ENCODE measurements at regions not wholly inside any gene's neighbourhood (a gene's known extent, or its start where the extent isn't known, plus 50 kb on each side); places are given as distances from the start of the nearest gene placed in this dataset.
"Not testable (repeated sequence)": the region's sequence is repeated elsewhere in the genome, so short reads cannot be mapped to it uniquely, and the experiment has no call there.

DNA sequence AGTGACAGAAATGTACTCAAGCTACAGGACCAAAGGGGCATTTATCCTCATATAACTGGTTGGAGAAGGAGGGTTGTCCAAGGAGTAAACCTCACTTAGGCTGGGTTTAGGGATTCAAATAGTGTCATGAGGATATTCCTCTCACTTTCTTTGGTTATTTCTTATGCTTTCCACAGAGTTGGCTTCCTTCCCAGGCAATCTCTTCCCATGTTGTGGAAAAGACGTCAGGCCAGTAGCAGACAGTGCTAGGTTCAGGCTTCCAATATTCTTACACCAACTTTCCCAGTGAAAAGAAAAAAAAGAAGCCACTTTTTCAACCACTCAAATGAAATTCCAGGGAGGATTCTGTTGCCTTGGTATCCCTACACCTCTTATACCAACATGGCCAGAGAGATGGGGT is 653.0 kb downstream of the C4orf33 start:
- DNase-seq, result no peak

DNA sequence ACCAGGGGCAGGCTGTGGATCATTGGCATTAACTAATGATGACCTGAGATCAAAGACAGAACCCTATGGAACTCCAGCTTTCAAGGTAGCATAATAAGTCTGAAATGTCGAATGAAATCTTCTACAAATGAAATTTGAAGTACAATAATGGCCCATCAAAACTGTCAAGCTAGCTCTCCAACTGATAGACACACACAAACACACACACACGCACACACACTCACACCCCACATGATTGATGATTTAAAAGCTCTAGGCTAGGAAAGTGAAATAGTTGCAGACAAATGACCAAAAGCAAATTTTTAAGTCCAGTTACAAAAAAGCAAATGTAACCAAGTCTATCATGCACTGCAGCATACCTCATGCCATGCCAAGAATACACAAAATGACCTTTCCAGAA is 655.7 kb downstream of the C4orf33 start:
- no peak for DNase-seq

DNA sequence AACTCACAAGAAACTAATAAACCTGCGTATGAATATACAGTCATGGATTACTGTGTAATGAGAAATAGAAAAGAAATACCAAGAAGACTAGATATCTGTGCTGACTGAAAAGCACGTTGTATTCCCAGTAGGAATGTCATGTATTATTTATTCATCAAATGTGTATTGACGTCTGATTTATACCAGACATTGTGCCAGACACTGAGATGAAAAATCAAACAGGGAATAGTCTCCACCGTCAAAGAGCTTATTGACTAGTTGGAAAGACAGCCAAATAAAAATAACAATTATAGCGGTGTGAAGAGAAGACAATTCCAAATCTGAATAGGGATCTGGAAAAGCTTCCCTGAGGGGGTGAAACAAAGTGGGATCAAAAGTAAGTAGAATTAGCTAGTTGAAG is 687.6 kb downstream of the C4orf33 start:
- no peak for DNase-seq

DNA sequence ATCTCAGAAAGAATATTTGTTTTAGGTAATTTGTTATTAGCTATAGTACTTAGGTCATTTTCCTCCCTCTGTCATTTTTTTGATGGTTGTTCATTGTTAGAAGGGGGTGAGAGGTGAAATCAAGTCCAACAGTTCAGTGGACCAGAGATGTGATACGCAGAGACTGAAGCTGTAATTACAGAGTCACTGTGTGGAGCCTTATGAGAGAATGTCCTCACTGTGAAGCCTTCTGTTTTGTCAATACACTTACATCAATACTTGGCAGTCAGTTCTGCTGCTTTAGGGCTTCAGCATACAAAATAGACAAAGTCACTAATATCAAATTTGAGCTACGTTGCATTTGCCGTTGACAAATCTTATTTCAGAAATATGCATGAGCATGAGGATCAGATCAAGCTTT is 692.5 kb downstream of the C4orf33 start:
- DNase-seq, result no peak

DNA sequence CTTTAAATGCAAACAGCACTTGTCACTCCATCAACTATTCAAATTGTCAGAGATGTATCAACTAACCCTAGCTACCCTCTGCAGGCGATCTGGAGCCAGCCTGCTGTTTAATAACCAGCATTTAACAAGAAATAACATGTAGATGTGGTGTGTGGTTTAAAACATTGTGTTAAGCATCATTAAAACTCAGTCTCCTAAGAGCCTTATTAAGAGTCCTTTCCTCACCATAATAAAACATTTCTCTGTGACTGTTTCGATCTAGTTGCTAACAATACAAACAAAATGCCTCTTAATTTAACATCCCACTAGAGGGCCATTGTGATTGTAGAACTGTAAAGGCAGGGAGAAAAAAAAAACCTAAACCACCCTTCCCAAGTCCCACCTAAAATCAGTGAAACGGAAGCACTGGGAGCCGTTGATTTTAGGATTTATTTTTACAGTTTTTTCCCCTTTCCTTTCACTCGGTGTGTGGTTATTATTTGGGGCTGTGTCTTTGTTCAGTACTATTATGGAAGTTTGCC is 708.6 kb downstream of the C4orf33 start:
- no peak for DNase-seq

DNA sequence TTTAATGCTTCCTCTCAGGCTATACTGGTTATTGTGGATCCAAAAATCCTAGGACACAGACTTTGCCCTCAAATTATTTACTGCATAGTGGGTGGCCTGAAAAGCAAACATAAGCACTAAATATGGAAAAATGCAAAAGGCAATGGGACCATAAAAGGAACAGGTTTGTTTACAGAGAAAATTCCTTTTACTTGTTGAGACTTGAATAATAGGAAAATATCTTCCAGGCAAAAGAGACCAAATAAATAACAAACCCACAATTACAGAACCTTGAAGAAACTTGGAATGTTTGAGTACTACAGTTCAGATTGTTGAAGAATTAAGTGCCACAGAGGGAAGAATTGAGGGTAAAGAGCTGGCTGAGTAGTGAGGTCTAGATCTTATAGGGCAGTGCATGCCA is 711.0 kb downstream of the C4orf33 start:
- no peak for DNase-seq

DNA sequence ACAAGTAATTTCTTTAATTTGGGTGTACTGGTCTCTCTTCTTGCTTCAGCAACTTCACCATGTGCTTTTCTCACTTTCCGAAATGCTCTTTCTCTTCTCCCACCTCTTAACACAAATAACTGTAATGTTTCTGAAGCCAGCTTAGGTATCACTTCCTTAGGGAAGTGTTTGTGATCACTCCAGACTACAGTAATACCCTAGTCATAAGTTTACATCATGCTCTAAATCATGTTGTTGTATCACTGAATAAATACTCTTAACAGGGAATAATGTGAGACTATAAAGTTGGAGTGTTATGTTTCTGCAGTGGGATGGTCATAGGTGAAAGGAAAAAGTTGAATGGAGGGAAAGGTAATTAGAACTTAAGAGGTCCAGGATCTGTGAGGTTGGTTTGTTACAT is 712.3 kb downstream of the C4orf33 start:
- no peak for DNase-seq

DNA sequence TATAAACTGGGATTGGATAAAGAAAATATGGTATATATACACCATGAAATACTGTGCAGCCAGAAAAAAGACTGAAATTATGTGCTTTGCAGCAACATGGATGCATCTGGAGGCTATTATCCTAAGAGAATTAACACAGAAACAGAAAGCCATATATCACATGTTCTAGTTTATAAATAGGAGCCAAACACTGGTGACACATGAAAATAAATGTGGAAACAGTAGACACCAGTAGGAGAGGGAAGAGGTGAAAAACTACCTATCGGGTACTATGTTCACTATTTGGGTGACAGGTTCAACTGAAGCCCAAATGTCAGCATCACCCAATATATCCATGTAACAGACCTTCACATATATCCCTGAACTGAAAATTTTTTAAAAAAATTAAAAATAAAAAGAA is 725.1 kb downstream of the C4orf33 start:
- no peak for DNase-seq

DNA sequence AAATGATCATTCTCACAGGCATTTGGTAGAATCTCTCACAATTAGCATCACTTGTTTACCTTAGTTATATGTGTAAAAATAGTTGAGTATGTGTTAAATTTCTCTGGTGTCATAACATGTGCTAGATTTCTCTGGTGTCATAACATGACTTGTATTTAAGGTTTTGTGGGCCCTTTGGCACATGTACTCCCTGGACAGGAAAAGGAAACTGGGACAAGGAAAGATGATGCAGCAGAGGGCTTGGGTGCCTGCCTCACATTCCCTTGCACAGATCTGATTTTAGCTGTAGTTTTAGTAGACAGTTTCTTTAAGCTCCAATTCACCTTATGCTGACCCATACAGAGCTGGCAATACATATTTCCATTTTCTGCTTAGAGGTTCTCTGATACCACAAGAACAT is 726.0 kb downstream of the C4orf33 start:
- DNase-seq, result no peak

DNA sequence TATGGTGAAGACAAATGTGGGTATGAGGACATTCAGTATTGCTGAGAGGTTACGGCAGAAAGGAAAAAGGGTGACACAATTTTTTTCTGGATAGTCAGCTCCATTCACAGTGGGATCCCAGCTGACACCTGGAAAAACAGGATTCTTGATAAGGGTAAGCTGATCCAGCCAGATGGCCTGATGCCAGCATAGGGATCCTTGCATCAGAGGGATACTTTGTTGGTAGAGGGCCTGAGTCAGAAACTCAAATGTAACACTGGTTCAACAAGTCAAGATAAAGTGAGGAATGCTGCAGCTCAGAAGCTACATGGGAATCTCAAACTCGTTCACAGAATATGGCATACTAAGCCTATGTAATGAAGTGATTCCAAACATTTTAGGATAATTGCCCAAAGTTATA is 726.7 kb downstream of the C4orf33 start:
- no peak for DNase-seq

DNA sequence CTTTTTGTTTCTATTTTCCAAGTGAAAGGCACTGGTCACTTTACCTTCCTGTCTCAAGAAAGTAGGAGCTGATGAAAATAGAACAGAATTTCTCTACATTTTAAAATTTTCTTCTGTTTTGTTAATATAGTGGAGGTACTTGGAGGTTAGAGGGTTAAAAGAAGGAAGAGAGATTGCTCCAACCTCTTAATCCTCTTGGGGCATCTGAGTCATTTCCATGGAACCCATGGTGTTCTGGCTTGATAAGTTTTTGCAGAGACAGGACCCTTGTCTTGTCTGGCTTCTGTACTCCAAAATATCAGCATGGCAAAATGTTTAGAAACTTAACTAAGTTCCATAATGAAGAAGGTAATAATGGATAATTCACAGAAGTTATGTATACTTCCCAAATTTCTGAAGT is 727.2 kb downstream of the C4orf33 start:
- DNase-seq, result no peak

DNA sequence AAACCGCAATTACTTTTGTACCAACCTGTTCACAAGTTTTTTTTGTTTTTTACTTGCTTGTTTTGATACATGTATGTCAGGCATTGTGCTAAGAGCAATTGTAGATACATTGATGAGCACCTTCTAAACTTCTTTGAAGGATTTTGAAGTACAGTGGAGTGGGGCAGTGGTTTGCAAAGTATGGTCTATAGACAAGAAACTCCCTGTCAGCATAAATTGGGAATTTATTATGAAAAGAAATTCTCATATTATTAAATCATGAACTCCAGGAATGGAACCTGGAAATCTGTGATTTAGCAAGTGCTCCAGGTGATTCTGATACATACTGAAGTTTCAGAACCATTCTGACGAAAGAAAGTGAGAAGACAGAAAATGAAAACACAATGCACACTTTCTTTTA is 733.4 kb downstream of the C4orf33 start:
- DNase-seq, result no peak

DNA sequence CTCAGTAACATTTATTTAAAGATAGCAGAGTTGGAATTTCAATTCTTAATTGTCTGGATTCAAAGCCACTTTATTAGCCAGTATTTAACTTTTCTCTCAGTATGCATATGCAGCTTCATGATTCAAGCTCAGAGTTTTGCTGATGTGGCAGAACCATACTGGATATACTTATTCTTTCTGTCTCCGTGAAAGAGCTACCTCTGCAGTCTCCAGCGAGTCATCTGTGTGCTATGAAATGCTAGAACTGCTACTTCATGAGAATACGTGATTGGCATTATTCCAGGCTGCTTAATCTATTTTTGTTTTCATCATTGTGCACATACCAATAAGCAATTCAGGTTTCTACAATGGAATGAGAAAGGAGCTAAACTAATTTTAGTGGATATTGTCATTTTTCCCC is 743.7 kb downstream of the C4orf33 start:
- DNase-seq, result no peak

DNA sequence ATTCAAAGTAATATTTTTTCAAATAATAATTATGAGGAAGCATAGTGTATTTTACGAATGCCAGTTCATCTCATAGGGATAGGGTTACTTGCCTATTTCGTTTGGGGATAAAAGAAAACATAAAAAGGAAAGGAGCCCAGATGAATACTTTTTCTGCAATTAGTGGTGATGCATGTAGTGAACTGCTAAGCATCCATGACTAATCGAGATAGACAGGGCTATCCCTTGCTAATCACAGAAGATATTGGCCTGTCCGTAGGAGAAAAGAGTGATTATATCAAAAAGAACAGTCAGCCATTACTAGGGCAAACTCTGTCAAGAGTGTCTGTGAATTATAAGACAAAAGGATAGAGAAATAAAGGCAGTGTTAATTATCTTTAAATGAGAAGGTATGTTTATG is 746.1 kb downstream of the C4orf33 start:
- DNase-seq, result no peak

DNA sequence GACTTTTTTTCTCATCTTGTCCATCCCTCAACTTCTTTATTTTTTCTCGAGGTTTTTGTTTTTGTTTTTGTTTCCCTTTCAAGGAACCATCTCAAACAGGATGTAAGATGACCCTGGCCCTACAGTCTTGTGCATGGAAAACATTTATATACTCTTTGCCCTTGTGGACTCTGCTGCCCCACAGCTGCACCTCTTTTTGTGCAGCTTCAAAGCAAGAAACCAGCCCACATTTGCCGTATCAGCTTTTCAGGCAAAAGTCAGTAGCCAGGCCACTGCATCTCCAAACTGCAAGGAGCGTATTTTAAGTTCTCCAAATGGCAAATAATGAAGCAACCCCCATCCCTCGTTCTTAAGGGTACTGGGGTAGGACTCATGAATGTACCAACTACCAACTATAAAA is 756.5 kb downstream of the C4orf33 start:
- no peak for DNase-seq

DNA sequence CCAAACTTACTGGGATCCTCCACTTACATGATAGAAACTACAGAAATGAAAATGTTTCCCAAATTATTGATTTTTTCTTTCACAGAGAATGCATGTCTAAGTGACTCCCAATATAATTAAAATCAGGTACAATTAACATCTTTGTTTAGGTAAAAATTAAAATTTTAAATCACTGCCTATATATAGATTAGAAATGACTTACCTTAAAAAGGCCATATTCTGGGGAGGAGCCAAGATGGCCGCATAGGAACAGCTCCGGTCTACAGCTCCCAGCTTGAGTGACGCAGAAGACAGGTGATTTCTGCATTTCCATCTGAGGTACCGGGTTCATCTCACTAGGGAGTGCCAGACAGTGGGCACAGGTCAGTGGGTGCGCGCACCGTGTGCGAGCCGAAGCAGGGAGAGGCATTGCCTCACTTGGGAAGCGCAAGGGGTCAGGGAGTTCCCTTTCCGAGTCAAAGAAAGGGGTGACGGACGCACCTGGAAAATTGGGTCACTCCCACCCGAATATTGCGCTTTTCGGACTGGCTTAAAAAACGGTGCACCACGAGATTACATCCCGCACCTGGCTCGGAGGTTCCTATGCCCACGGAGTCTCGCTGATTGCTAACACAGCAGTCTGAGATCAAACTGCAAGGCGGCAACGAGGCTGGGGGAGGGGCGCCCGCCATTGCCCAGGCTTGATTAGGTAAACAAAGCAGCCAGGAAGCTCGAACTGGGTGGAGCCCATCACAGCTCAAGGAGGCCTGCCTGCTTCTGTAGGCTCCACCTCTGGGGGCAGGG is 757.9 kb downstream of the C4orf33 start:
- not testable (repeated sequence) for DNase-seq

DNA sequence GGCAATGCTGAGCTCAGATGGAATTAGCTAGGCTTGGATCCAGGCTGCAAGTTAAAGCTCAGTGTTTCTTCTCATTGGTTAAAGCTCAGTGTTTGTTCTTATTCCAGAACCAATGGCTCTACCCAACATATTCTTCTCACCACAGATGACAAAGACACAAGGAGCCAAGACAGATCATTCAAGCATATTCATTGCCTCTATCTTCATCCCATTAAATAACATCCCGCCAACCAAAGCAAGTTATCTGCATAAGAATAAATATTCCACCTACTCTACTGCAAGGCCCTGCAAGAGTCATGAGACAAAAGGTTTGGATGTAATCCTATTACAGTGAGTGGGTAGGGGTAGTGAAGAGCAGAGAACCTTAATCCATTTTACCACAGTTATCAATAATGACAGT is 766.5 kb downstream of the C4orf33 start:
- no peak for DNase-seq

DNA sequence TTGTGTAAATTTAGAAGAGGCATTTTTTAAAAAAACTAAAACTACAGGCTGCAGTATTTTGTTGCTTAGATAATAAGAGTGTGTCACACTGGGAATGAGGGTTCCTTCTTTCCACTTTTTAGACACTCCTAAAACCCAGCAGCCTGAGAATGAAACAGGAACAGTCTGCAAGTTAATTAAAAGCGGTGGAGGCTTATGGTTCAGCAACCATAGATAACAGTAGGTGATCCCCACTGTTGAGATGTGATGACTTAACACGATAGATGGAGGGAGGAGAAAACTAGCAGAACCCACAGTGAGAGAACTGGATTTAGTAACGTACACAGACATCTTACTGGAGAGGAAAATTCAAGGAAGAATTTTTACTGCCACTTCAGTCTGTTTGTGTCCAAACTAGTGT is 767.3 kb downstream of the C4orf33 start:
- no peak for DNase-seq

DNA sequence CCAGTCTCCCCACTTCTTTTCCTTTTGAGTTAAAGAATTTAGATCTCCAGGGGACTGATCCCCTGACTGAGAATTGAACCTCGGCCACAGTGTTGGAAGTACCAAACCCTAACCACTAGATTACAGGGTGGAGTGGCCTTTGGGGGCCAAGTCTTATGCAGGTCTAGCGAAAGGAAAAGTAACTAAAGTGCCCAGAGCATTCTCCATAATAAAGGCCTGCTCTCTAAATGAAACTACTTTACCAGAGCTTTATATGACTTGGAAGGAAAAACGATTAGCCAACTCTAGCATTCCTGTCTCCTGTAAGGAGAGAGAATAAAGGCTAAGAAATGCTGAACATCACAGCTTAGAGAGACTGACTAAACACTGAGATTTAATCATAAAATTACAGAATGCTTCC is 788.0 kb downstream of the C4orf33 start:
- no peak for DNase-seq

DNA sequence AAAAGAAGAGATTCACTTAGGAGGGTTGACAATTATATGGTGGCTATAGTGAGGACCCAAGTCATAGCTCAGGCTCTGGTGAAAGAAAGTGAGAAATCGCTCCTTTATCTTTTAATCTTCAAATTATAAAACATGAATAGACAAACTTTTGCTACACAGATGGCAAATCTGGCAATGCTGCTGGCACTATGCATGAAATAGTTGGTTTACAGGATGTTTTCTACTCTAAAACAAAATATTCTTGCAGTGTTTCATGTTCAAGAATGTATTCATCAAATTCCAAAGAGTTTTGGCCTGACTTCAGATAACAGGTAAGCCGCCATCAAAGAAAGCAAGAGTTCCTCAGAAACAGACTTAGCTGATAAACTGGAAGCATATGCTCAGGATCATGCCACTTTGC is 801.2 kb downstream of the C4orf33 start:
- DNase-seq, result no peak

DNA sequence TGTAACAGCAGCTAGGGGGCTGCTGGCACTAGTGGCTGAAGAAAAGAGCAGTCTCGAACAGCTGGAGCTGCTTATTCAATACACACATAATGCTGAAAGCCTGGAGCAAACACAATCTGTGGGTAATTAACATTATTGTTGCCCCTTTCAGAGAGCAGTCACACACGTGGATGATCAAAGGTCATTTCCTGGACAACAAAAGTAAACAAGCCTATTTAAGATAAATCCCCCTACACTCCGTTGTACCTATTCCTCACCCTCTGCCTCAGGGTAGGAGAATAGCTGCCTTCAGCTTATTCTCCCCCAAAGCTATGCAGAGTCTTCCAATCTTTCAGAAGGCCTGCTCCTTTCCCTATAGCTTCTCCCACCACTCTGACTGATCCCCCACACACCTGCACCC is 803.9 kb downstream of the C4orf33 start:
- no peak for DNase-seq

DNA sequence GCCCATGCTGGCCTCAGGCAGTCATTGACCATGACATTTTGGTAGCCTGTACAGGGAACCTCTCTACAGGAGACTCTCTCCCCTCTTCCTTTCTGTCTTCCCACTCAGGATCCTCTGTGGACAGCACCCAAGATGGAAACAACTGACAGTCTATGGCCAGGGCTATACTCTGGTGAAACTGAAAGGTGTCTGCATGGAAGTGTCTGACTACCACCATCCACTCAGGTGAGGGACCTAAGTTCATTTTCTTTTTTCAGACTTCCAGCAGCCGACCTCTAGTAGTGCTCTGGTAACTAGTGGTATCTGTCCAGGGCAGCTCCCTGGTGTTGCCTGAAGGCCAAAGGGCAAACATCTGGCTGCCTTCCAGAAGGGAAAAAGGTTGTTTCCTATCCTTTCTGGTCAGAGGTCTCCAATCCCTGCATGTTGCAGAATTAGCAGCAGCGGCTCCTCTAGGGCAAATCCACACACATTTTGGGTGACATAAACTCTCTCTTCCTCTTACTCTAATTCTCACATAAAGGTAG is 804.5 kb downstream of the C4orf33 start:
- no peak for DNase-seq

DNA sequence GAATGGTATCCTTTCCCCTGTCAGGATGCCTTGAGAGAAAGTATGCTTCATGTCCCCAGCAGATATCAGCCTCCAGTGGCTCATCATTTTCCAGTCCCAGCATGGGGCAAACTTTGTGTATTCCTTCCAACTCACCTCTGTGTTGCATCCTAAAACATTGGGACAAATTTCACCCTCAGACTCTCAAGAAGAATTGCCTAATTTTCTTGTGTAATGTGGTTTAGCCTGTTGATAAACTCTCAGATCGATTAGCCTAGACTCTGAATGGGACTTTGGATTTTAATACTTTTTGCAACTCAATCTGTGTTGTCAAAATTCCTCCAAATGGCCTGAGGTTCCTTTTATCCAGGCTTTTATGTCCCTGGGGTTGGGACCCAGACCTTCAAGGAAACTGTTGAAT is 805.3 kb downstream of the C4orf33 start:
- no peak for DNase-seq

DNA sequence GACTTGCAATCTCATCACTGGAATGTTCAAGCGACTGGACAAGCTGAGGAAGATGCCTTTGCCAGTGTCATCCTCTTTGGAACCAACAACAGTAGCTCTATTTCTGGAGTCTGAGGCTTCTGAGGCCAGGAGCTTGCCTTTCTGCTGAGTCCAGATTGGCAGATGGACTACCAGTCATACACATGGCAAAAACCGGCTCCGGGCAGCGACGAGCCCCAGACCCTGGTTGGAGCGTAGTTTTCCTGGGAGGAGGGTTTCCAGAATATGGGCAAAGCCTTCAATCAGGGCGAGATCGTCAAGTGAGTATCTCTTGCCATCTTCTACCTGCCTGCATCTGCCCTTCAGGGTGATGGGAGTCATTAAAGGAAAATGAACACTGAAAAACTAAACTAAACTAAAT is 807.9 kb downstream of the C4orf33 start:
- no peak for DNase-seq

DNA sequence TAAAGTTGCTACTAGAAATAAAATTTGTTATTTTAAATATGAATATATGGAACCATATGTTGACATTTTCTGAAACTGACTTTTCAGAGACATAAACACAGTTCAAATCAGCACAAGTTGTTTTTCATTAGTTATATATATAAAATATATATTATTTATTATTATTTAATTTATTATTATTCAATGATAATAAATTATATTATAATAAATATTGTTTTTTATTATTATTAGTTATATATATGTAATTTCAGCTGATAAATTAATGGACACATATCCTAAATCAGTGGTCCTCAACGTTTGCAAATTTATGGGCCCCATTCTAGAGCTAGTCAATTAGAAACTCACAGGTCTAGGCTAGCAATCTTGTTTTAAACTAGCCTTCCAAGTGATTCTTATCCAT is 809.3 kb downstream of the C4orf33 start:
- no peak for DNase-seq

Measured in NCI-H226 (cell line).